ENCODE measurements at regions not wholly inside any gene's neighbourhood (a gene's known extent, or its start where the extent isn't known, plus 50 kb on each side); places are given as distances from the start of the nearest gene placed in this dataset.

DNA sequence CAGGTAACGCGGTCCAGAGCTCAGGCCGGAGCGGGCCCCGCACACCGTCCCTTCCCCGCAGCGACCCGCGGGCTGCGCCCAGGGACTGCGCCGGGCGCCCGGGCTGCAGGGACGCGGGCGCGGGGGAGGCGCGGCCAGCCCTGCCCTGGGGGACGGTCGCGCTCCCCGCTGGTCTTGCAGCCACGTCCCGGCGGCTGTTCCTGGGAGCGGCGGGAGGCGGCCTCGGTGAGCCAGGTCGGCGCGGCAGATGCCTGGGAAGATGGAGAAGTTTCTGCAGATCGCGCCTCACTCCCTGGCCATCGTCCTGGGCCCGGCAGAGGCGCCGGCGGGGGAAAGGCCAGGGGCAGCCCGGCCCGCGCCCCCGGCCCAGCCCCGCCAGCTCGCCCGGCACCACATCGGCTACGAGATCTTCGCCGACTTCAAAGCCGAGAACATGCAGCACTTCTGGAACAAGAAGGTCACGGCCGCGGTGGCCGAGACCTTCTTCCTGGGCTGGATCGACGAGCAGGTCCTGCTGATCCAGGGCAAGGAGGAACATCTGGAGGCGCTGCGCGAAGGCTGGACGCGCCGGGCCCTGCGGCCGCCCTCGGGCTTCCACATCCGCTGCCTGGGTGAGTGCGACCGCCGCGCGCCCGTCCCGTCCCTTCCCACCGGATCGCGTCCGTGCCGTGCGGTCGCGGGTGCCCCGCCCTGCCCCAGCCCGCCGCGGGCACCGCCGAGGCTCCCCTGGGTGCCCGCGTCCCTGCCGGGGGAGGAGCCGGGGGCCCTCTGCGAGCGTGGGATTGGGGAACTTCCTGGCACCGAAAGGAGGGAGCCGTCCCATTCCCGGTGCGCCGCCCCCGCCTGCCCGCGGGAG is 107.4 kb upstream of the STOX2 start:
- no peak overlapping the region for H3K4me3 ChIP-seq (ENCODE audit: low read depth, low read length)
- DNase-seq (ENCODE audit: low read depth) = no peak

DNA sequence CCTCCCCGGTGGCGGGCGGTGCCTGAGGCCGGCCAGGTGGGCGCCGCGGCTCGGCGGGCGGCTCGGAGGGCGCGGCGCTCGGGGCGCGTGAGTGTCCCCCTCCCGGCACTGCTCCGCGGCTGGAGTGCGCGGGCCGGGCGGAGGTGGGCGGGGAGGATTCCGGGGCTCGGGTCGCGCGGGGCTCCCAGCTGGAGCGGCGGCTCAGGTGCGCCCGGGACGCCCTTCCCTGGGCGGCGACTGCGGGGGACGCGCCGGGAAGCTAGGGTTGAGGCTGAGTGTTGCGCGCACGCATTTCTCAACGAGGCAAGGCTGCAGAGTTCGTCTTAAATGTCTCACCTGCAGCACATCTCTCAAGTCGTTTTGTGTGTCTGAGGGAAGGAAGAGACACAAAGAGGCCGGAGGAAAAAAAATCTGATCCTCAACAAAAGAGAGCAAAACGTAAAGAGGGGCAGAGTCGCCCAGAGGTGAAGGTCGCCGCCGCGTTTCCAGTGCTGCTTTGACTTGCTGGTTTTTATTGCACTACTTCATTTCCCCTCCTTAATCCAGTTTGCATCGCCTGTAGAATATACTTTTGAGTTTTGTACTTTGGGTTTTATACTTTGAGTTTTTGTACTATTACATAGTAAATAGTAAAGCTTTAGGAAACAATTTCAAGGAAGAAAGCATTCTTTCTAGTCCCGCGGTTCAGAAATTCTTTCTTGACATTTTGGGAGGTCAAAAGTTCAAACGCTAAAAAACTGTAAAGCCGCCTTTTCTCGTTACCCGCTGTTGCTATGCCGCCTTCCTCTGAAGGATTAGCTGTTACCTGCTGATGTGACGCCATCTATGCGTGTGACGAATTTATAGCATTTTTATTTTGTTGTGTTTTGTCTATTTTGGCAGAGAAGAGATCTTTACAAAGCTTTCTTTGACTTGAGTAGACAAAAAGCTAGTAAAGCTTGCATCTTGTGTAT is 106.5 kb upstream of the STOX2 start:
- no peak overlapping the region for H3K4me3 ChIP-seq (ENCODE audit: low read depth, low read length)
- TF ChIP-seq, protein P1, sequence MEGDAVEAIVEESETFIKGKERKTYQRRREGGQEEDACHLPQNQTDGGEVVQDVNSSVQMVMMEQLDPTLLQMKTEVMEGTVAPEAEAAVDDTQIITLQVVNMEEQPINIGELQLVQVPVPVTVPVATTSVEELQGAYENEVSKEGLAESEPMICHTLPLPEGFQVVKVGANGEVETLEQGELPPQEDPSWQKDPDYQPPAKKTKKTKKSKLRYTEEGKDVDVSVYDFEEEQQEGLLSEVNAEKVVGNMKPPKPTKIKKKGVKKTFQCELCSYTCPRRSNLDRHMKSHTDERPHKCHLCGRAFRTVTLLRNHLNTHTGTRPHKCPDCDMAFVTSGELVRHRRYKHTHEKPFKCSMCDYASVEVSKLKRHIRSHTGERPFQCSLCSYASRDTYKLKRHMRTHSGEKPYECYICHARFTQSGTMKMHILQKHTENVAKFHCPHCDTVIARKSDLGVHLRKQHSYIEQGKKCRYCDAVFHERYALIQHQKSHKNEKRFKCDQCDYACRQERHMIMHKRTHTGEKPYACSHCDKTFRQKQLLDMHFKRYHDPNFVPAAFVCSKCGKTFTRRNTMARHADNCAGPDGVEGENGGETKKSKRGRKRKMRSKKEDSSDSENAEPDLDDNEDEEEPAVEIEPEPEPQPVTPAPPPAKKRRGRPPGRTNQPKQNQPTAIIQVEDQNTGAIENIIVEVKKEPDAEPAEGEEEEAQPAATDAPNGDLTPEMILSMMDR (IDR thresholded peaks at IDR 0.05; ENCODE audit: control insufficient read depth, extremely low read depth, insufficient read depth) = no peak; the same call in 1 of the 2 replicates
- DNase-seq (ENCODE audit: low read depth) = no peak

More for the DNA sequence above, 107.4 kb upstream of the STOX2 start:
- TF ChIP-seq, protein P1 (IDR thresholded peaks at IDR 0.05; ENCODE audit: control insufficient read depth, extremely low read depth, insufficient read depth) = no peak

DNA sequence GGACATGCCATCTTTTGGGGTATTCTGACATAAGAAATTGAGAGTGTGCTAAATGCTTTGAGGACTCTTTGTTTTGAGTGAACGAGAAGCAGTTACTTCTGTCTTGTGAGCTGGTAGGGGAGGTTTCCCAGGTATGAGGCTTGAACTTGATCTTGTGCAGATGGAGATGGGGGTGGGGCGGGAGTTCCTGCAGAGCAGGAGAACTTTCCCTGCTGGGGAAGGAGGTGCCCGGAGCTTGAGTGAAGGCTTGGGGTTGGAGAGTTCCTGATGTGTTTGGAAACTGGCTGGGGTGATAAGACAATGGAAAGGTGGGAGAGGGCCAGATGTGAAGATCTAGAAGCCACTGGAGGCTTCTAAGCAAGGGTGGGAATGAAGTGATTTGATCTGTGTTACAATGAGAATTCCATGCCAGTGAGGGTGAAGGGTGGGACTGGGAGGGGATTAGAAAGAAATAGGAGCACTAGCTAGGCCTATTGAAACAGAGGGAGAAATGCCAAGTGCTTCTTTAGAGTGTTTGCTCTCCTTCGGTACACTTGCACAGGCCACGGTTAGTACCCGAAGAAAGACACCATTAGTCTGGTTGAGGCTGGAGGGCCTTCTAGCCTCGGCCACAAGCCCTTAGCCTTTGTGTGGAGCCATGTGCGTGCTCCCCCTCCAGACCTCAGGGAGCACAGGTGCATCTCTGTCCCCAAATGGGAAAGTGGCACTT is 103.5 kb upstream of the STOX2 start:
- no peak overlapping the region for H3K4me3 ChIP-seq (ENCODE audit: low read depth, low read length)
- no peak for DNase-seq (ENCODE audit: low read depth)
- TF ChIP-seq, protein P1 (IDR thresholded peaks at IDR 0.05; ENCODE audit: control insufficient read depth, extremely low read depth, insufficient read depth) = no peak

DNA sequence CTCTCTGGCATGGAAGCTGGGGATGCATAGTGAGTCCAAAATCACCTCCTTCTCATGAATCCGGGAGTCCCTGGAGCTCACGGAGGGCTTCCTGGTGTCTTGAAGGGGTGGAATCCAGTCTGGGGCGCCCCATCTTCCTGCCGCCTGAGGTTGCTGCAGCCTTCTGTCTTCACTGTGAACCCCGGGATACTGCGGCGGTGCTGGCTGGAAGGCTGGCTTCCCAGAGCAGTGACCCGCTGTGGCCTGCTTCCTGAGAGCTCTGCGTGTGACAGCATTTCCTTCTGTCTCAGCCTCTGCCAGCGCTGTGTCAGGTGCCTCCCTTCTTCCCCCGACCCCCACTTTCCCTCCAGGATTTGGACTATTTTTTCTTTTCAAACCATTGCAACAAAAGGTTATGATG is 98.8 kb upstream of the STOX2 start:
- H3K4me3 ChIP-seq (ENCODE audit: low read depth, low read length) = no peak overlapping the region
- no peak for DNase-seq (ENCODE audit: low read depth)
- TF ChIP-seq, protein P1 (IDR thresholded peaks at IDR 0.05; ENCODE audit: control insufficient read depth, extremely low read depth, insufficient read depth) = no peak

DNA sequence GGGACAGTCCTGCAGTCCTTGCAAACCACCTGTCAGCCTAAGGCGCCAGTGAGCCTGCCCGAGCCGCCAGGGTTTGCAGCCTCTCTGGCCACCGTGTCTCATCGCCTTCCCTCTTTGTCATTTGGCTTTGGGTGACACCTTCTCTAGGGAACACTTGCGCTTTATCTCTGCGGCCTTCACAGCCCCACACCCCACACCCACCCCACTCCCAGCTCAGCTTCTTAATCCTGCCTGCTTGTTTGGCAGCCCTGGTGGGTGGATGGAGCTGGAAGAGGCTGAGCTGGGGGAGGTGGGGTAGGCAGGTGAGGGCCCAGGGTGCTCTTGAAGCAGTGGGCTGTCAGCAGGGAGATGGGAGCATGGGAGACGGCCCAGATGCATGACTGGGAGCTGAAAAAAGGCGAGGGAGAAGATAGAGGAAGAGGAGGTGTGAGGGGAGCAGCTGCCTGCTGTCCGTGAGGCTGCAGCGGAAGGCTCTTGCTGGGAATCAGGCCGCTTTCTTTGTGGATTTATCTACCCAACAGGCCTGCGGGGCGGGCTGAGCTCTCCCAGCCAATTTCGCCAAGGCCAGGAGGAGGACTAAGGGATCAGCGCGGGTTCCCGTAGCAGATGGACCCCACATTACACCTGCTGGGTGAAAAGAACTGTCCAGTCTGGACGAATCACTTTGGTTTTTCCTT is 97.5 kb upstream of the STOX2 start:
- no peak for DNase-seq (ENCODE audit: low read depth)
- TF ChIP-seq, protein P1 (IDR thresholded peaks at IDR 0.05; ENCODE audit: control insufficient read depth, extremely low read depth, insufficient read depth) = no peak
- H3K4me3 ChIP-seq (ENCODE audit: low read depth, low read length) = no peak overlapping the region

DNA sequence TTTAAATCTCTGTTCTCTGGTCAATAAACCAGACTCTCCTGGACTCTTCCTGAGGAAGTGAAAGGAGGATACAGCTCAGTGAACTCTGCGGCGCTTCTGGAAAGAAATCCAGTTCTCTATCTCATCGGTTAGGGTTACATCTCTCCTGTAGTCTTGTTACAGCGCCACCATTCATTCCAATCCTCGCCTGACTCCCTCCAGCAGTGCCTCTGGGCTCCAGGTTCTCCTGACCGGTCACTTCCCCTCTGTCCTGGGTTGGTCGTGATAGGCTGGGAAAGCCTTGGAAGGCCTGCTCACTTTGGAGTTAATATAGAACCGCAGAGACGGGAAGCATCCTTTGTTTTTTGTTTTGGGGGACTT is 97.0 kb upstream of the STOX2 start:
- TF ChIP-seq, protein P1 (IDR thresholded peaks at IDR 0.05; ENCODE audit: control insufficient read depth, extremely low read depth, insufficient read depth) = no peak
- H3K4me3 ChIP-seq (ENCODE audit: low read depth, low read length) = no peak overlapping the region
- no peak for DNase-seq (ENCODE audit: low read depth)
